ENCODE measurements at regions not wholly inside any gene's neighbourhood (a gene's known extent, or its start where the extent isn't known, plus 50 kb on each side); places are given as distances from the start of the nearest gene placed in this dataset.

GRCh38 chr4:176843710-176844109 lies 51.0 kb upstream of the VEGFC start:
- no peak for DNase-seq (ENCODE audit: low read depth in 2 of 2)

GRCh38 chr4:176844448-176844847 lies 51.7 kb upstream of the VEGFC start:
- no peak for DNase-seq (ENCODE audit: low read depth in 2 of 2)

GRCh38 chr4:176845636-176846035 lies 52.9 kb upstream of the VEGFC start:
- DNase-seq (ENCODE audit: low read depth in 2 of 2) = no peak

- no peak for DNase-seq (ENCODE audit: low read depth in 2 of 2)
These were observed 56.4 kb upstream of the VEGFC start for GRCh38 chr4:176849076-176849475.

GRCh38 chr4:176850436-176850835 lies 57.7 kb upstream of the VEGFC start:
- no peak for DNase-seq (ENCODE audit: low read depth in 2 of 2)

- no peak for DNase-seq (ENCODE audit: low read depth in 2 of 2)
These were observed 63.7 kb upstream of the VEGFC start for GRCh38 chr4:176856421-176856820.

GRCh38 chr4:176858839-176859238 lies 66.1 kb upstream of the VEGFC start:
- DNase-seq (ENCODE audit: low read depth in 2 of 2) = no peak

- DNase-seq (ENCODE audit: low read depth in 2 of 2) = no peak
These were observed 71.5 kb upstream of the VEGFC start for GRCh38 chr4:176864238-176864637.

GRCh38 chr4:176868676-176869075 lies 76.0 kb upstream of the VEGFC start:
- no peak for DNase-seq (ENCODE audit: low read depth in 2 of 2)

GRCh38 chr4:176872461-176872860 lies 79.7 kb upstream of the VEGFC start:
- DNase-seq (ENCODE audit: low read depth in 2 of 2) = no peak

- no peak for DNase-seq (ENCODE audit: low read depth in 2 of 2)
These were observed 82.2 kb upstream of the VEGFC start for GRCh38 chr4:176874721-176875445.

GRCh38 chr4:176875446-176875930 lies 82.8 kb upstream of the VEGFC start:
- no peak for DNase-seq (ENCODE audit: low read depth in 2 of 2)

GRCh38 chr4:176879380-176880116 lies 86.8 kb upstream of the VEGFC start:
- no peak for DNase-seq (ENCODE audit: low read depth in 2 of 2)

- DNase-seq (ENCODE audit: low read depth in 2 of 2) = no peak
These were observed 89.5 kb upstream of the VEGFC start for GRCh38 chr4:176882206-176882605.

GRCh38 chr4:176883108-176883550 lies 90.4 kb upstream of the VEGFC start:
- DNase-seq (ENCODE audit: low read depth in 2 of 2) = no peak

GRCh38 chr4:176883681-176884418 lies 91.1 kb upstream of the VEGFC start:
- no peak for DNase-seq (ENCODE audit: low read depth in 2 of 2)

- DNase-seq (ENCODE audit: low read depth in 2 of 2) = no peak
These were observed 92.5 kb upstream of the VEGFC start for GRCh38 chr4:176885224-176885623.

- no peak for DNase-seq (ENCODE audit: low read depth in 2 of 2)
These were observed 93.4 kb upstream of the VEGFC start for GRCh38 chr4:176886135-176886534.

GRCh38 chr4:176889776-176890175 lies 97.1 kb upstream of the VEGFC start:
- DNase-seq (ENCODE audit: low read depth in 2 of 2) = no peak

- no peak for DNase-seq (ENCODE audit: low read depth in 2 of 2)
These were observed 101.8 kb upstream of the VEGFC start for GRCh38 chr4:176894498-176894897.

GRCh38 chr4:176896211-176896610 lies 103.5 kb upstream of the VEGFC start:
- no peak for DNase-seq (ENCODE audit: low read depth in 2 of 2)

- DNase-seq (ENCODE audit: low read depth in 2 of 2) = no peak
These were observed 104.5 kb upstream of the VEGFC start for GRCh38 chr4:176897226-176897625.
